ENCODE measurements at regions not wholly inside any gene's neighbourhood (a gene's known extent, or its start where the extent isn't known, plus 50 kb on each side); places are given as distances from the start of the nearest gene placed in this dataset.

GRCh38 chr1:213891989-213892902 is 95.5 kb upstream of the PROX1 start:
- no peak overlapping the region for H3K4me3 ChIP-seq
- no peaks in the 10 kb centered on the region for H3K36me3 ChIP-seq (ENCODE audit: low read depth)
- ATAC-seq, result no peak
- no peaks in the 10 kb centered on the region for H3K4me1 ChIP-seq (ENCODE audit: low read depth)
- intact Hi-C loops (cut with DNase I, micrococcal nuclease), result no loop called here
- TF ChIP-seq CTCF (IDR thresholded peaks at IDR 0.05), result no peak
- no peak for DNase-seq
- no peaks in the 10 kb centered on the region for H3K9me3 ChIP-seq

- Histone ChIP-seq H3K4me1 (ENCODE audit: low read depth) (no peaks in the 10 kb centered on the region), H3K4me3 (no peak overlapping the region), H3K36me3 (ENCODE audit: low read depth) (no peaks in the 10 kb centered on the region), H3K9me3 (no peaks in the 10 kb centered on the region)
- ATAC-seq (no peak), DNase-seq (no peak)
- TF ChIP-seq CTCF (IDR thresholded peaks at IDR 0.05), result no peak
- intact Hi-C loops (cut with DNase I, micrococcal nuclease), result no loop called here
Observed at GRCh38 chr1:213898684-213899083, 89.1 kb upstream of the PROX1 start.

- Histone ChIP-seq H3K36me3 (ENCODE audit: low read depth) (no peaks in the 10 kb centered on the region), H3K4me3 (no peak overlapping the region), H3K4me1 (ENCODE audit: low read depth) (no peaks in the 10 kb centered on the region), H3K9me3 (no peaks in the 10 kb centered on the region)
- no peak for DNase-seq
- intact Hi-C loops (cut with DNase I, micrococcal nuclease), result no loop called here
- no peak for ATAC-seq
- TF ChIP-seq CTCF (IDR thresholded peaks at IDR 0.05), result no peak
Observed at GRCh38 chr1:213899413-213899812, 88.4 kb upstream of the PROX1 start.

- H3K9me3 ChIP-seq, result no peaks in the 10 kb centered on the region
- intact Hi-C loops (cut with DNase I, micrococcal nuclease), result no loop called here
- ATAC-seq (no peak), DNase-seq (no peak)
- H3K4me1 ChIP-seq (ENCODE audit: low read depth), result no peaks in the 10 kb centered on the region
- TF ChIP-seq CTCF (IDR thresholded peaks at IDR 0.05), result no peak
- no peak overlapping the region for H3K4me3 ChIP-seq
- H3K36me3 ChIP-seq (ENCODE audit: low read depth), result no peaks in the 10 kb centered on the region
Observed at GRCh38 chr1:213905344-213905743, 82.4 kb upstream of the PROX1 start.

GRCh38 chr1:213908521-213908920 is 79.3 kb upstream of the PROX1 start:
- no peak for ATAC-seq
- no peaks in the 10 kb centered on the region for H3K9me3 ChIP-seq
- intact Hi-C loops (cut with DNase I, micrococcal nuclease), result no loop called here
- H3K4me1 ChIP-seq (ENCODE audit: low read depth), result no peaks in the 10 kb centered on the region
- no peaks in the 10 kb centered on the region for H3K36me3 ChIP-seq (ENCODE audit: low read depth)
- no peak for TF ChIP-seq CTCF (IDR thresholded peaks at IDR 0.05)
- no peak for DNase-seq
- no peak overlapping the region for H3K4me3 ChIP-seq

Measured in mucosa of descending colon (tissue), 3 donors.